ENCODE measurements at regions not wholly inside any gene's neighbourhood (a gene's known extent, or its start where the extent isn't known, plus 50 kb on each side); places are given as distances from the start of the nearest gene placed in this dataset.

GRCh38 chr13:85445534-85445933 lies 353.7 kb downstream of the SLITRK6 start:
- DNase-seq = no peak

- DNase-seq = no peak
These were observed 357.2 kb downstream of the SLITRK6 start for GRCh38 chr13:85441975-85442374.

DNA sequence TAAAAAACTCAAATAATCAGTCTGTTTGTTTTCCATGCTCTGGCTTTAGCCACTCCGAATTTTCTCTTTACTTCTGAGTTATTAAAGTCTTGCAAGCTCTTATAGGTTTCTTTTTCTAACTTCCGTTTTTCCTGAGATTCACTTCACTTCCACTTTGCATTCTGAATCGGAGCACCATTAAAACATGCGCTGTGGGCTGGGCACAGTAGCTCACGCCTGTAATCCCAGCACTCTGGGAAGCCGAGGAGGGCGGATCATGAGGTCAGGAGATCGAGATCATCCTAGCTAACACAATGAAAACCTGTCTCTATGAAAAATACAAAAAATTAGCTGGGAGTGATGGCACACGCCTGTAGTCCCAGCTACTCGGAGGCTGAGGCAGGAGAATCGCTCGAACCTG lies 357.9 kb downstream of the SLITRK6 start:
- DNase-seq = no peak

- DNase-seq = no peak
These were observed 363.2 kb downstream of the SLITRK6 start for GRCh38 chr13:85436029-85436428.

DNA sequence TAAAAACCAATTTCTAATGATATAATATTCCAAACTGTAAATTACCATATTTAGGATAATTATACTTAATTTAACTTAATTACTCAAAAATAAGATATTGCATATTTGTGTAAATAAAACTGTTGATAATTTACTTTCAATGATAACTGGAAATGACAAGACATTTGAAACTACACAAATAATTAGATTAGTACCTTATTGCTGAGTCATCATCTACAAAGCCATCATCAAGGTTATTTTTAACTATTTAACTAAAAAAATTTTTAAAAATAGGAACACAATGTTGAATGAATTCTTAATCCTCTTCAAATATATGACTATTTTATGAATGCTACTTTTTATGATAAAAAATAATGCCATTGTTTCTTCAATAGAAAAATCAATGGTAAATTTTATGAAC lies 364.3 kb downstream of the SLITRK6 start:
- DNase-seq = no peak

GRCh38 chr13:85432881-85433280 lies 366.3 kb downstream of the SLITRK6 start:
- no peak for DNase-seq

- DNase-seq = no peak
These were observed 367.5 kb downstream of the SLITRK6 start for GRCh38 chr13:85431720-85432119.

DNA sequence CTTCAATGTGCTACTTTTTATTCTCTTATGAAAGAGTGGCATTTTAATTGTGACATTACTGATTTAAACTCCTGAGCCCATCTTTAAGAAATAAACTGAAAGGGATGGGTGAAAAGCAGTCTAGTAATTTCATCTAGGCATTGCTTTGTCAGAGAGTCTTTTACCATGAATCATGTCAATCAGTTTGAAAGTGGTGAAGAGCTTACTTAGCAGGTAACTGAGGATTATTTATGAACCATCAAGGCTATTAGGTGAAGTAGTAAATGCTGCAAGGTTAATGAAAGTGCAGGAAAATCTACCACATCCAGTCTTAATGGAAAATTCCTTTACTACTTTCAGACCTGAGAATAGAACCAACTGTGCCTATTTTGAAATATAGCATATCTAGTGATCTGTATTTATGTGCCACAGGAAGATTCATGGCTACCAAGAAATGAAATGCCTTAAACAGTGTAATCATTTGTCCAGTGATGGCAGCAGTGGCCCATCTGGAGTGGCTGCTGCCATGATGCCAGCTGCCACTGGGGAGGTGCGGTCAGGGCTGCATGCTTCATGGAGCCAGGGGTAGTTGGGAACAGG lies 368.9 kb downstream of the SLITRK6 start:
- DNase-seq = no peak

GRCh38 chr13:85427416-85427815 lies 371.8 kb downstream of the SLITRK6 start:
- DNase-seq = no peak

GRCh38 chr13:85420136-85420535 lies 379.1 kb downstream of the SLITRK6 start:
- no peak for DNase-seq

DNA sequence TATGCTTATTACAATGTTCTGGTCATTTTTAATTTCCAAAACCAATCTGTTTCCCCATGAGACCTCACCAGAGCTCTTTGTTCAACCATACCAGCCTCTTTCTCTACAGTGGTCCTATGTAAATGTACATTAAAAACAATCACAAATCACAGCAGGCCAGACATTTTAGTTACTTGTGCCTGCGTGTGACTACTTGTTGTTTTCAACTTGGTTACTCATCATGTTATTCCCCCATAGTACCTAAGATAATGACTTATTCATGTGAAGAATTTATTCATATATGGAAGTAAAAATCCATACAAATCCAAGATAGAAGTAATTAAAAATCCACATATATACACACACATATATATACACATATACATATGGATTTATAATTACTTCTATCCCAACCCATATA lies 379.6 kb downstream of the SLITRK6 start:
- DNase-seq = no peak

GRCh38 chr13:85417807-85418206 lies 381.4 kb downstream of the SLITRK6 start:
- no peak for DNase-seq

DNA sequence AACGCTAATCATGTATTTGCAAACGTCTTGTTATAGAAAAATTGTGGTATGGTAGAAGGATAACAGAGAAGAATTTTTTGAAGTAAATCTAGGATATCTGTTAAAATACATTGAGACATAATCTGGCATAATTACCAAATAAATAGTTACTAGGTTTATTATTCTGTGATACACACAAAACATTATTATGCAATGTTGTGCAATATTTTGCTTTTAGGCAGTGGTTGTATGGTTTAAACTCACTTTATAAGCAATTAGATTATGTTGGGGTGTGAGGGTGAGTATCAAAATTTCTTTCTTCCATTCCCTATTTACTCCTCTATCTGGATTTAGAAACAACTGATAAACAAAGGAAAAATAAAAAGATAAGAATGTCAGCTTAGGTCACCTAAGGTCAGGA lies 385.6 kb downstream of the SLITRK6 start:
- no peak for DNase-seq

DNA sequence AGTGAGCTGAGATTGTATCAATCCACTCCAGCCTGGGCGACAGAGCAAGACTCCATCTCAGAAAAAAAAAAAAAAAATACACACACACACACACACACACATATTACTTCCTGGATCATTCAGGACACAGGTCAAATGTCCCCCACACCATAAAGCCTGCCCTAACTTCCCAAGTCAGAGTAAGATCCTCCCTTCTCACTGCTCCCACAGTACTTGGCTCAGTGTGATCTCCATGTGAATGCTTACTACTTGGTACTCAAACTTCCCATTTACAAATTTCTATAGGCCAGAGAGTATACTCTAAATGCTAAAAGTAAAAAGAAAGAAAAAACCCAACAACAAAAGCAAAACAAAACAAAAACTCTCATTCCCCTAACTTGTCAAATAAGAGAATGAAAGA lies 386.8 kb downstream of the SLITRK6 start:
- DNase-seq = no peak

GRCh38 chr13:85411591-85411990 lies 387.6 kb downstream of the SLITRK6 start:
- no peak for DNase-seq

GRCh38 chr13:85408415-85408814 lies 390.8 kb downstream of the SLITRK6 start:
- DNase-seq = no peak

GRCh38 chr13:85406269-85406975 lies 392.8 kb downstream of the SLITRK6 start:
- no peak for DNase-seq

DNA sequence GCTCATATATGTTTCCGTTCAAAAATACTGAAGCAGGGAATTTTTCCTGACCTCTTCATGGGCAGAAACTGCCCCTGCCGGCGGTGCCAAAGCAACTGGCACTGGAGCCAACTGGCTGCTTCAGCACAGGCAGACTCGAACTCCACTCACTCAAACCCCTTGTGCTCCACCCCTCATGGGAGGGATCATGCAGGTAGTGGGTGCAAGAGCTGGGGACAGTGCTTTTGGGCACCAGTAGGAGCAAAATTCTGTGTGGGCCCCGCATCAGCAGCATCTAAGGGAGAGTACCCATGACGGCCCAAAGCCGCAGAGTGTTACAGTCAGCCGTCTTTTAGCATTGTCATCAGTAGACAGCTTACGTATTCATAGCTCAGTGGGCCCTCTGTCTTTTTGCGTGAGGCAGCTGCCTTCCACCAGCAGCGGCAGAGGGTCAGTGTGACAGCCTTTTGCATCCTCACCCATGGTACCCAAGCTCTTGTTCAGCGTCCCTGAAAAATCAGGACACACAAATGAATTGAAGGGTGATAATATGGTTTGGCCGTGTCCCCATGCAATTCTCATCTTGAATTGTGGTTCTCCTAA lies 393.8 kb downstream of the SLITRK6 start:
- DNase-seq = no peak

DNA sequence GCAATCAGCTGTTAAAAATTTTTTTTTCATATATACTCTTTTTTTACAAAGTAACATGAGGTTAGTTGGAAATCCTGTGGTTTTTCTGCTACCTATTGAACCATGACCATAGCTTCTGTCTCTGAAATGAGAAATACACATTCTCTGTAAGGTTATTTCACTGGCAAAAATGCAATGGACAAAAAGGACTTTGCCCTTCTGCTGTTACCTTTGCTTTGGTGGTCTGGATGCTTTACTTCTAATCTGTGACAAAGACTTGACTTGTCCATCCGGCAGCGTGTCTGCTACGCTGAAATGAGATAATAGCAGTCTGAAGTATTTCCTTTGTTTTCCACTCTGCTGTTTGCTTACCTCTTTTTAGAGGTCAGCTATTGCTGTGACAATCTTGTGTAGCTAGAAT lies 412.8 kb downstream of the SLITRK6 start:
- DNase-seq = peak; percentile 76

DNA sequence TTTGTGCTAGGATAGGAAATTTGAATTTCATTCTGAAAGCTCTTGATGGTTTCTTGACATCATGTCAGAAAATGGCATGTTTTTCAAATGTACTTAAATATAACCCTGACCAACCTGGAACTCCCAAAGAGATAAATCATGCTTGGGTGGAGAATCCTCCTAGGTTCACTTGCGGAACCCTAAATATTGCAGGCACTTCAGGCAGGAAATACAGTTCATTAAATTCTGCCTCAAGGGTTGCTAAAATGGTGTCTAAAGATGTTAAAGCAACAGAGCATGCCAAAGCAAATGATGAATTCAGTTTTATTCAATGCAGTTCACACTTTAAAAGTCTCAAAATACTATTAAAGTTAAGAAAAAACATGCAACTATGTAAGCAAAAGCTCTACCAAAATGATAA lies 415.9 kb downstream of the SLITRK6 start:
- DNase-seq = no peak

- no peak for DNase-seq
These were observed 418.1 kb downstream of the SLITRK6 start for GRCh38 chr13:85381082-85381481.

- DNase-seq = no peak
These were observed 419.2 kb downstream of the SLITRK6 start for GRCh38 chr13:85379991-85380390.

DNA sequence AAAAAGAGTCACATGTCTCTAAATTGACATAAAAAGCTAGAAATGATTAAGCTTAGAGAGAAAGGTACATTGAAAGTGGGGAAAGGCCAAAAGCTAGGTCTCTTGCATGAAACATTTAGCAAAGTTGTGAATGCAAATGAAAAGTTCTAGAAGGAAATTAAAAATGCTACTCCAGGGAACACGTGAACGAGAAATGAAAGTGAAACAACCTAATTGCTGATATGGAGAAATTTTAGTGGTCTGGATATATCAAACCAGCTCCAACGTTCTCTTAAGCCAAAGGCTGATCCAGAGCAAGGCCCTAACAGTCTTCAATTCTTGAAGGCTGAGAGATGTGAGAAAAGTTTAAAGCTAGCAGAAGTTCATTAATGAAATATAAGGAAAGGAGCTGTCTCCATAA lies 419.8 kb downstream of the SLITRK6 start:
- DNase-seq = no peak

DNA sequence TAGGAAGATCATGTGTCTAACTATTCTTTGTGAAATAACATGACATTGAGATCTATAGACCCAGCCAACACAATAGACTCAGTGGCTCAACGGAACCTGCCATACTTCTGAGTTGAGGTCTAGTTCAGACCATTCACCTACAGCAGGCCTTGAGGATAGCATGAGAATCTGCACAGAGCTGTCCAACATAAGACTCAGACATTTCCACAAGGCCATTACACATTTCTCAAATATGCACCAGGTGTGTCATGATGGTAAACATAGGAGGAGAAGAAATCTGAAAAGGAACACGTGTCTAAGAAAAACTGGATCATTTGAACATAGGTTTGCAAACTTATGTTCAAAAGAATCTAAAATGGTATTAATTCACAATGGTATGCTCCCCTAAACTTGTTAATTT lies 421.4 kb downstream of the SLITRK6 start:
- DNase-seq = no peak

GRCh38 chr13:85373322-85373721 lies 425.9 kb downstream of the SLITRK6 start:
- DNase-seq = no peak
